ENCODE measurements at regions not wholly inside any gene's neighbourhood (a gene's known extent, or its start where the extent isn't known, plus 50 kb on each side); places are given as distances from the start of the nearest gene placed in this dataset.

DNA sequence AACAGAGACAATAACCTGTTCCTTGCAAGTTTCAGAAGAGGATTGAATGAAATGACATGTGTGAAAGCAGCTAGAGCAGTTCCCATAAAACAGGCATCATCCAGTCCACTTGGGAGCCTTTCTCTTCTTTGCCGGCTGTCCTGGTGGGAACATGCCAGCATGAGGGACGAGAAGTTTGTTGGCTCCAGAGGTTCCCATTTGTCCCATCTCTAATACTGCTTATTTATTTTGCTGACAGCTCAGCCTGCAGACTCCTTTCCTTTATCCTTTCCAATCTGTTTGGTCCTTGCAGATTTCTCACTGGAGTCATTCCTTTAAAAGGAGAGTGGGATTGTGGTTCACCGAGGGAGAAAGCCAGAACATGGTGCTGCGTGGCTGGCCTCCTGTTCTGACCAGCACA, 321.5 kb upstream of the CLINT1 start:
- TF ChIP-seq GABPB1 (CRISPR knock-in tag; IDR thresholded peaks at IDR 0.05) (no peak), ELF4 (CRISPR knock-in tag; IDR thresholded peaks at IDR 0.05; ENCODE audit: low read depth) (no peak), CREB1 (CRISPR knock-in tag; IDR thresholded peaks at IDR 0.05) (no peak), CBFB (CRISPR knock-in tag; IDR thresholded peaks at IDR 0.05; ENCODE audit: low read depth) (no peak), SMAD4 (CRISPR knock-in tag; IDR thresholded peaks at IDR 0.05) (no peak), NFYB (CRISPR knock-in tag; conservative IDR thresholded peaks at IDR 0.05; ENCODE audit: low read depth) (no peak)
- TF ChIP-seq, protein P1, sequence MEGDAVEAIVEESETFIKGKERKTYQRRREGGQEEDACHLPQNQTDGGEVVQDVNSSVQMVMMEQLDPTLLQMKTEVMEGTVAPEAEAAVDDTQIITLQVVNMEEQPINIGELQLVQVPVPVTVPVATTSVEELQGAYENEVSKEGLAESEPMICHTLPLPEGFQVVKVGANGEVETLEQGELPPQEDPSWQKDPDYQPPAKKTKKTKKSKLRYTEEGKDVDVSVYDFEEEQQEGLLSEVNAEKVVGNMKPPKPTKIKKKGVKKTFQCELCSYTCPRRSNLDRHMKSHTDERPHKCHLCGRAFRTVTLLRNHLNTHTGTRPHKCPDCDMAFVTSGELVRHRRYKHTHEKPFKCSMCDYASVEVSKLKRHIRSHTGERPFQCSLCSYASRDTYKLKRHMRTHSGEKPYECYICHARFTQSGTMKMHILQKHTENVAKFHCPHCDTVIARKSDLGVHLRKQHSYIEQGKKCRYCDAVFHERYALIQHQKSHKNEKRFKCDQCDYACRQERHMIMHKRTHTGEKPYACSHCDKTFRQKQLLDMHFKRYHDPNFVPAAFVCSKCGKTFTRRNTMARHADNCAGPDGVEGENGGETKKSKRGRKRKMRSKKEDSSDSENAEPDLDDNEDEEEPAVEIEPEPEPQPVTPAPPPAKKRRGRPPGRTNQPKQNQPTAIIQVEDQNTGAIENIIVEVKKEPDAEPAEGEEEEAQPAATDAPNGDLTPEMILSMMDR (IDR thresholded peaks at IDR 0.05): no peak
- TF ChIP-seq, protein P2, sequence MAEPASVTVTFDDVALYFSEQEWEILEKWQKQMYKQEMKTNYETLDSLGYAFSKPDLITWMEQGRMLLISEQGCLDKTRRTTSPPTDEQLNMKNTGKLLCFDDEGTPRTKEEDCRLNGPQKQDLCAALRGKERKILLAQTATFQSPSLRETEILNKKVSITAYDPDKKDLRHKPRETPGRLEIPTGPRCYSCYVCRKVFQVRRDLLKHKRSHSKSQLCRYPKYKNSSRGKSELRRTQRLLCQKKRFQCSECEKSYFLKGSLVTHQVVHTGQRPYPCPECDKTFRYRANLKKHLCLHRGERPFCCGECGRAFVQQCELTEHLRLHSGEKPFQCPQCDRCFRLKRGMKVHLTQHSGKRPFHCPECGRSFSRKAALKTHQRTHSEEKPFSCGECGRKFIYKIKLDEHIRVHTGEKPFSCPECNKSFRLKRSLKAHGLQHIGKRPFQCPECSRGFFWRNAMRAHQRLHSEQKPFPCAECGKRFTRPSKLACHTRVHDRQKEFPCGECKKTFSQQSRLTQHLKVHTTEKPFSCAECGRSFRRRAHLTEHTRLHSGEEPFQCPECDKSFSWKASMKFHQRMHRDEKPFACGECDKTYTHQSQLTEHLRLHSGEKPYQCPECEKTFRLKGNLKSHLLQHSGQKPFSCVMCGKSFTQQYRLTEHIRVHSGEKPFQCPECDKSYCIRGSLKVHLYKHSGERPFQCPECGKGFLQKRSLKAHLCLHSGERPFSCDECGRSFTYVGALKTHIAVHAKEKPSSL (CRISPR knock-in tag; conservative IDR thresholded peaks at IDR 0.05): no peak
- TF ChIP-seq, protein P3, sequence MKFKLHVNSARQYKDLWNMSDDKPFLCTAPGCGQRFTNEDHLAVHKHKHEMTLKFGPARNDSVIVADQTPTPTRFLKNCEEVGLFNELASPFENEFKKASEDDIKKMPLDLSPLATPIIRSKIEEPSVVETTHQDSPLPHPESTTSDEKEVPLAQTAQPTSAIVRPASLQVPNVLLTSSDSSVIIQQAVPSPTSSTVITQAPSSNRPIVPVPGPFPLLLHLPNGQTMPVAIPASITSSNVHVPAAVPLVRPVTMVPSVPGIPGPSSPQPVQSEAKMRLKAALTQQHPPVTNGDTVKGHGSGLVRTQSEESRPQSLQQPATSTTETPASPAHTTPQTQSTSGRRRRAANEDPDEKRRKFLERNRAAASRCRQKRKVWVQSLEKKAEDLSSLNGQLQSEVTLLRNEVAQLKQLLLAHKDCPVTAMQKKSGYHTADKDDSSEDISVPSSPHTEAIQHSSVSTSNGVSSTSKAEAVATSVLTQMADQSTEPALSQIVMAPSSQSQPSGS (CRISPR knock-in tag; IDR thresholded peaks at IDR 0.05; ENCODE audit: borderline replicate concordance, low read depth): no peak
- TF ChIP-seq, protein P4, sequence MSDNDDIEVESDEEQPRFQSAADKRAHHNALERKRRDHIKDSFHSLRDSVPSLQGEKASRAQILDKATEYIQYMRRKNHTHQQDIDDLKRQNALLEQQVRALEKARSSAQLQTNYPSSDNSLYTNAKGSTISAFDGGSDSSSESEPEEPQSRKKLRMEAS (CRISPR knock-in tag; IDR thresholded peaks at IDR 0.05): no peak
- TF ChIP-seq, protein P5, sequence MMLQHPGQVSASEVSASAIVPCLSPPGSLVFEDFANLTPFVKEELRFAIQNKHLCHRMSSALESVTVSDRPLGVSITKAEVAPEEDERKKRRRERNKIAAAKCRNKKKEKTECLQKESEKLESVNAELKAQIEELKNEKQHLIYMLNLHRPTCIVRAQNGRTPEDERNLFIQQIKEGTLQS (CRISPR knock-in tag; conservative IDR thresholded peaks at IDR 0.05): no peak
- TF ChIP-seq, protein P6, sequence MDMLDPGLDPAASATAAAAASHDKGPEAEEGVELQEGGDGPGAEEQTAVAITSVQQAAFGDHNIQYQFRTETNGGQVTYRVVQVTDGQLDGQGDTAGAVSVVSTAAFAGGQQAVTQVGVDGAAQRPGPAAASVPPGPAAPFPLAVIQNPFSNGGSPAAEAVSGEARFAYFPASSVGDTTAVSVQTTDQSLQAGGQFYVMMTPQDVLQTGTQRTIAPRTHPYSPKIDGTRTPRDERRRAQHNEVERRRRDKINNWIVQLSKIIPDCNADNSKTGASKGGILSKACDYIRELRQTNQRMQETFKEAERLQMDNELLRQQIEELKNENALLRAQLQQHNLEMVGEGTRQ (CRISPR knock-in tag; IDR thresholded peaks at IDR 0.05): no peak
- TF ChIP-seq, protein P7, sequence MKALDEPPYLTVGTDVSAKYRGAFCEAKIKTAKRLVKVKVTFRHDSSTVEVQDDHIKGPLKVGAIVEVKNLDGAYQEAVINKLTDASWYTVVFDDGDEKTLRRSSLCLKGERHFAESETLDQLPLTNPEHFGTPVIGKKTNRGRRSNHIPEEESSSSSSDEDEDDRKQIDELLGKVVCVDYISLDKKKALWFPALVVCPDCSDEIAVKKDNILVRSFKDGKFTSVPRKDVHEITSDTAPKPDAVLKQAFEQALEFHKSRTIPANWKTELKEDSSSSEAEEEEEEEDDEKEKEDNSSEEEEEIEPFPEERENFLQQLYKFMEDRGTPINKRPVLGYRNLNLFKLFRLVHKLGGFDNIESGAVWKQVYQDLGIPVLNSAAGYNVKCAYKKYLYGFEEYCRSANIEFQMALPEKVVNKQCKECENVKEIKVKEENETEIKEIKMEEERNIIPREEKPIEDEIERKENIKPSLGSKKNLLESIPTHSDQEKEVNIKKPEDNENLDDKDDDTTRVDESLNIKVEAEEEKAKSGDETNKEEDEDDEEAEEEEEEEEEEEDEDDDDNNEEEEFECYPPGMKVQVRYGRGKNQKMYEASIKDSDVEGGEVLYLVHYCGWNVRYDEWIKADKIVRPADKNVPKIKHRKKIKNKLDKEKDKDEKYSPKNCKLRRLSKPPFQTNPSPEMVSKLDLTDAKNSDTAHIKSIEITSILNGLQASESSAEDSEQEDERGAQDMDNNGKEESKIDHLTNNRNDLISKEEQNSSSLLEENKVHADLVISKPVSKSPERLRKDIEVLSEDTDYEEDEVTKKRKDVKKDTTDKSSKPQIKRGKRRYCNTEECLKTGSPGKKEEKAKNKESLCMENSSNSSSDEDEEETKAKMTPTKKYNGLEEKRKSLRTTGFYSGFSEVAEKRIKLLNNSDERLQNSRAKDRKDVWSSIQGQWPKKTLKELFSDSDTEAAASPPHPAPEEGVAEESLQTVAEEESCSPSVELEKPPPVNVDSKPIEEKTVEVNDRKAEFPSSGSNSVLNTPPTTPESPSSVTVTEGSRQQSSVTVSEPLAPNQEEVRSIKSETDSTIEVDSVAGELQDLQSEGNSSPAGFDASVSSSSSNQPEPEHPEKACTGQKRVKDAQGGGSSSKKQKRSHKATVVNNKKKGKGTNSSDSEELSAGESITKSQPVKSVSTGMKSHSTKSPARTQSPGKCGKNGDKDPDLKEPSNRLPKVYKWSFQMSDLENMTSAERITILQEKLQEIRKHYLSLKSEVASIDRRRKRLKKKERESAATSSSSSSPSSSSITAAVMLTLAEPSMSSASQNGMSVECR (CRISPR knock-in tag; IDR thresholded peaks at IDR 0.05; ENCODE audit: borderline replicate concordance): no peak

All from WTC11 (cell line).